ENCODE measurements at regions not wholly inside any gene's neighbourhood (a gene's known extent, or its start where the extent isn't known, plus 50 kb on each side); places are given as distances from the start of the nearest gene placed in this dataset.

DNA sequence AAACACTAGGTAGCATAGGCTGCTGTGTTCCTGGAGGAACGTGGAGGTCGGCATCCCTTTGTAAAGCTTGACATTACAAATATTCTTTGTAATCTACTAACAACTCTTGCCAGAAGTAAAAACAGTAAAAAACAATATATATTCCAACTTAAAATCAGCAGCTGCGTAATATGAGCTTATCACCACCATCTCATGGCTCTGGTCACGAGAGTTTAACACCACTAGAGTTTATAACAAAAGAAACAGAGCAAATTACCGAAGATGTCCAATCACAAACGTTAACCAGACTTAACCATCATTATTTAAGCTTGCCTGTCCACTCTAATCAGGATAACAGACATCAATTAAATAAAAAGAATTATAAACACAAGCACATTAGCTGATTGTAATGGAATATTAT, 236.7 kb downstream of the PCDH7 start:
- DNase-seq (ENCODE audit: low read depth, low spot score) (no peak), ATAC-seq (no peak)
- H3K9me3 ChIP-seq (ENCODE audit: control insufficient read depth in 1 of 2, insufficient read depth in 1 of 2, low read depth in 1 of 2, low read length in 2 of 2), result no peaks in the 10 kb centered on the region
- H3K27ac ChIP-seq (ENCODE audit: low read depth, low read length), result peak overlapping the region; percentile 94
- no peaks in the 10 kb centered on the region for H4K20me1 ChIP-seq (ENCODE audit: insufficient read depth)
- POLR2A ChIA-PET, result interaction anchor here (1.1 to 1.2 kb wide), 3 partner anchors 117 to 203 kb away, joined by 3 to 4 read pairs (median 3); no protein-coding TSS in a partner anchor
- no peaks in the 10 kb centered on the region for H3K36me3 ChIP-seq (ENCODE audit: control insufficient read depth in 1 of 2, insufficient read depth in 2 of 2, low read length in 2 of 2)
- no peaks in the 10 kb centered on the region for H3K9me2 ChIP-seq (ENCODE audit: insufficient read depth)
- peaks cover 30% of the 10 kb centered on the region for H3K79me2 ChIP-seq (ENCODE audit: insufficient read depth, low read length)
- peaks cover 61 to 87% of the 10 kb centered on the region in 2 experiments for H3K4me1 ChIP-seq (ENCODE audit: control insufficient read depth in 1 of 2, insufficient read depth in 2 of 2, low read length in 2 of 2)
- TF ChIP-seq RAD21 (IDR thresholded peaks at IDR 0.05; ENCODE audit: low read depth) (no peak), ELF1 (IDR thresholded peaks at IDR 0.05; ENCODE audit: borderline replicate concordance, low read depth) (no peak), TCF7L2 (IDR thresholded peaks at IDR 0.05; ENCODE audit: borderline replicate concordance, extremely low read depth, insufficient read depth, insufficient read length) (peak; percentile 60), CEBPB (IDR thresholded peaks at IDR 0.05; ENCODE audit: low read depth) (no peak), SP1 (IDR thresholded peaks at IDR 0.05; ENCODE audit: low read depth) (peak; percentile 6; the same call in 1 of the 2 replicates), POLR2A (IDR thresholded peaks at IDR 0.05; ENCODE audit: borderline replicate concordance, extremely low read depth, insufficient read depth, insufficient read length) (no peak), ZBTB33 (IDR thresholded peaks at IDR 0.05; ENCODE audit: extremely low read depth, insufficient replicate concordance, low read length) (no peak), EZH2phosphoT487 (IDR thresholded peaks at IDR 0.05; ENCODE audit: borderline replicate concordance) (no peak), ATF3 (IDR thresholded peaks at IDR 0.05) (no peak)
- TF ChIP-seq, protein P1, sequence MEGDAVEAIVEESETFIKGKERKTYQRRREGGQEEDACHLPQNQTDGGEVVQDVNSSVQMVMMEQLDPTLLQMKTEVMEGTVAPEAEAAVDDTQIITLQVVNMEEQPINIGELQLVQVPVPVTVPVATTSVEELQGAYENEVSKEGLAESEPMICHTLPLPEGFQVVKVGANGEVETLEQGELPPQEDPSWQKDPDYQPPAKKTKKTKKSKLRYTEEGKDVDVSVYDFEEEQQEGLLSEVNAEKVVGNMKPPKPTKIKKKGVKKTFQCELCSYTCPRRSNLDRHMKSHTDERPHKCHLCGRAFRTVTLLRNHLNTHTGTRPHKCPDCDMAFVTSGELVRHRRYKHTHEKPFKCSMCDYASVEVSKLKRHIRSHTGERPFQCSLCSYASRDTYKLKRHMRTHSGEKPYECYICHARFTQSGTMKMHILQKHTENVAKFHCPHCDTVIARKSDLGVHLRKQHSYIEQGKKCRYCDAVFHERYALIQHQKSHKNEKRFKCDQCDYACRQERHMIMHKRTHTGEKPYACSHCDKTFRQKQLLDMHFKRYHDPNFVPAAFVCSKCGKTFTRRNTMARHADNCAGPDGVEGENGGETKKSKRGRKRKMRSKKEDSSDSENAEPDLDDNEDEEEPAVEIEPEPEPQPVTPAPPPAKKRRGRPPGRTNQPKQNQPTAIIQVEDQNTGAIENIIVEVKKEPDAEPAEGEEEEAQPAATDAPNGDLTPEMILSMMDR (IDR thresholded peaks at IDR 0.05 in 2 of 3, conservative IDR thresholded peaks at IDR 0.05 in 1 of 3; ENCODE audit: borderline replicate concordance in 1 of 3, insufficient read depth in 1 of 3, low read depth in 2 of 3, low read length in 2 of 3), result no peak
- H3K27me3 ChIP-seq (ENCODE audit: insufficient read depth, low read length), result no peaks in the 10 kb centered on the region
- CTCF ChIA-PET, result no interaction called here
- no peak overlapping the region for H2AFZ ChIP-seq (ENCODE audit: low read depth, low read length, poor library complexity, severe bottlenecking)
- H3K4me3 ChIP-seq (replicated peaks in 1 of 2; ENCODE audit: low read depth in 1 of 2, low read length in 2 of 2), result no peak overlapping the region
- H3K4me2 ChIP-seq (ENCODE audit: low read length), result peak overlapping the region; percentile 25
- H3K9ac ChIP-seq (ENCODE audit: low read length), result peak overlapping the region; percentile 48
- BruUV-seq (replicated peaks), result no TSS peak
- RAD21 ChIA-PET (ENCODE audit: low non-redundant PET in 1 of 2, low total read pairs in 2 of 2, uncharacterized antibody in 2 of 2, unreplicated experiment in 2 of 2), result no interaction called here
- intact Hi-C loops (cut with micrococcal nuclease), result no loop called here

All from HCT116 (cell line).